GM12873 (cell line): ENCODE measurements at regions not wholly inside any gene's neighbourhood (a gene's known extent, or its start where the extent isn't known, plus 50 kb on each side); places are given as distances from the start of the nearest gene placed in this dataset.

Source experiments
- TF ChIP-seq, protein P1 (sequence below): IDR thresholded peaks from 2 replicates; pipeline ENCODE4 v1.5.1; 2012; ENCODE audit warnings: low read depth, mild to moderate bottlenecking, moderate library complexity, low read length, control low read depth; ENCODE audit not compliant: insufficient read depth; ENCODE audit errors: missing control alignments

DNA sequence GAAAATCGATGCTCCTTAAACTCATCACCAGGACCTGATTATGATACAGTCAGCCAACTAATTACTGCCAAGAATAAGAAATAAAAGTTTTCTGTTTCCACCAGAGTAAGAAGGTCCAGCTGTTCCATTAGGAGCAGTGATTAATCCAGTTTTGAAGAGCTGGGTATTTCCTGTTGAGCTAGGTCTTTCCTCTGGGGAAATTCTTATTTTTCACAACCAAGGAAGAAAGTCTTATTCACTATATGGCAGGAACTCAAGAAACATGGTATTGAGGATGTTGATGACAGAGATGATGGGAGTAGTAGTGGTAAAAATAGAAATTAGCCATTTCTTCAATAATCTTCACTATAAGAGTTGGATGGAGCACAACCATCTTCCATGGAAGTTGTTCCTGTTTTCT, 374.6 kb upstream of the RUNX1 start:
- TF ChIP-seq, protein P1, sequence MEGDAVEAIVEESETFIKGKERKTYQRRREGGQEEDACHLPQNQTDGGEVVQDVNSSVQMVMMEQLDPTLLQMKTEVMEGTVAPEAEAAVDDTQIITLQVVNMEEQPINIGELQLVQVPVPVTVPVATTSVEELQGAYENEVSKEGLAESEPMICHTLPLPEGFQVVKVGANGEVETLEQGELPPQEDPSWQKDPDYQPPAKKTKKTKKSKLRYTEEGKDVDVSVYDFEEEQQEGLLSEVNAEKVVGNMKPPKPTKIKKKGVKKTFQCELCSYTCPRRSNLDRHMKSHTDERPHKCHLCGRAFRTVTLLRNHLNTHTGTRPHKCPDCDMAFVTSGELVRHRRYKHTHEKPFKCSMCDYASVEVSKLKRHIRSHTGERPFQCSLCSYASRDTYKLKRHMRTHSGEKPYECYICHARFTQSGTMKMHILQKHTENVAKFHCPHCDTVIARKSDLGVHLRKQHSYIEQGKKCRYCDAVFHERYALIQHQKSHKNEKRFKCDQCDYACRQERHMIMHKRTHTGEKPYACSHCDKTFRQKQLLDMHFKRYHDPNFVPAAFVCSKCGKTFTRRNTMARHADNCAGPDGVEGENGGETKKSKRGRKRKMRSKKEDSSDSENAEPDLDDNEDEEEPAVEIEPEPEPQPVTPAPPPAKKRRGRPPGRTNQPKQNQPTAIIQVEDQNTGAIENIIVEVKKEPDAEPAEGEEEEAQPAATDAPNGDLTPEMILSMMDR = no peak

DNA sequence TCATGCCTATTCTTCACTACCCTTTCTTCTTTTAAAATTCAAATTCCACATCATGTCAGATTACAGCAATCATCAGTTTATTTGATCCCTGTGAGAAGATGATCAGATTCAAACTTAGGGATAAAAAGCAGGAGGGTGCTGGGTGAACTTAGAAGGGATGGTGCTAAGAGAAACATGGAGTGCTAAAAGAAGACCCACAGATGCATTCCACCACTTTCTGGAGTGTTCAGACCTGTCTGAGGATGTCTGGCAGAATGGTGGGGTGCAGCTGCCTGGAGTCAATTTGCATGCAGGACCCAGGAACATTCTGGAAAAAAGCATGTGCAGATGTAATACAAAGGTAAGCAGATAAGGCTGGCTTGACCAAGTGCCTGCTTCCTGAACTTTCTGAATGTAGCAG, 372.9 kb upstream of the RUNX1 start:
- TF ChIP-seq, protein P1 = no peak

DNA sequence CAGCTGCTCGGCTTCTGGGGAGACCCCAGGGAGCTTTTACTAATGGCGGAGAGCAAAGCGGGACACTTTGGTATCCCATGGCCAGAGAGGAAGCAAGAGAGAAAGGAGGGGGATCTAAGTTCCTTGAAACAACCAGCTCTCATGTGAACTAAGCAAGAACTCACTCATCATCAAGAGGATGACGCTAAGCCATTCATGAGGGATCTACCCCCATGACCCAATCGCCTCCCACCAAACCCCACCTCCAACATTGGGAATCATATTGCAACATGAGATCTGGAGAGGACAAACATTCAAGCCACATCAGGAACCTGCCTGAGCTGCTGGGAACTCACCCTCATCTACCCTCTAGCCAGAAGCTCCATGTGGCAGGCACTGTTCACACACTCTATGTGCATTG, 372.1 kb upstream of the RUNX1 start:
- TF ChIP-seq, protein P1 = no peak

DNA sequence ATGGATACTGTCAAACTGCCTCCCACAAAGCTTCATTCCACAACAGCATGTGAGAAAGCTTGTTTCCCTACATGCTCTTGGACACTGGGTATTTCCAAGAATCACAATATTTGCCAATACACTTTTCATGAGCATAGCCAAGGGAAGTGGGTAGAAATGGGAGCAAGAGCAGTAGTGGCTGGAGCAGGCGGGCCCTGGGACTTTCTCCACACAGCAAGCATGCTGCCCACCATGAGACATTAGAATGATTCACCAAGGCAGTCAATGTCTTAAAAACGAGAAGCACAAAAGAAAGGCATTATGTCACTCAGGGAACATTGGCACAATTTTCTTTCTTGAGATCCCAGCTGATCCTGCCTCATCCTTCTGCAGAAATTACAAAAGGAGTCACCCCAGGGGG, 371.6 kb upstream of the RUNX1 start:
- TF ChIP-seq, protein P1 = no peak

DNA sequence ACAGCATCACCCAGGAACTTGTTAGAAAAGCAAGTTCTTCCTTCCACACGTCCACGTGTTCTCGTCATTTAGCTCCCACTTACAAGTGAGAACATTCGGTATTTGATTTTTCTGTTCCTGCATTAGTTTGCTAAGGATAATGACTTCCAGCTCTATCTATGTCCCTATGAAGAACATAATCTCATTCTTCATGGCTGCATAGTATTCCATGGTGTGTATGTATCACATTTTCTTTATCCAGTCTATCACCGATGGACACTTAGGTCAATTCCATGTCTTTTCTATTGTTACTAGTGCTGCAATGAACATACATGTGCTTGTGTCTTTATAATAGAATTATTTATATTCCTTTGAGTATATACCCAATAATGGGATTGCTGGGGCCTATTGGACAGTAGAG, 368.7 kb upstream of the RUNX1 start:
- TF ChIP-seq, protein P1 = no peak

DNA sequence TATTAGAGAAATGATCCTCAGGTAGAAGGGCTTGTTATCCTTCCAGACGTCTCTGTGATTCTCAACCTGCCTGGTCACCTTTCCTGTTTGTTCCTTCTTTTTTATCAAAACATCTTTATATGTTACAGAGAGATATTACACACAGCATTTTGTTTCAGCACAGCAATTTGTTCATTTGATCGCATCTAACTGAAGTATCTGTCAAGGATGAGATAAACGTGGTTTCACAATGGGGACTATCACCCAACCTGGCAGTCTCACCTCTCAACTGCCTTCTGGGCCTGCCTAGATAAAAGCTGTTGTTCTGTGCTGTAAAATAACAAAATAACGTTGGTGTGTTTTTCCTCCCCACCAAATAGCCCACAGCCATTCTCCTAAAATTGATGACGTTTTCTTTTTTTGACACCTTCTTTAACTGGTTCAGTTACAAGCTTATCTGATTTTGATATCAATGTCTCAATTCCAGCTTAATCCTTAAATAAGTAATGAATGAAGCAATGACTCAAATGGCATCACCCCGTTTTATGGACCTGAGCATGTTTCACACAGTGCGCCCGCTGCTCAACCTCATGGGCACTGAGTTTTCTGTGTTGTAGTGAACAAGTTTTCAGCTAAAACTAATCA, 367.9 kb upstream of the RUNX1 start:
- TF ChIP-seq, protein P1 = no peak

DNA sequence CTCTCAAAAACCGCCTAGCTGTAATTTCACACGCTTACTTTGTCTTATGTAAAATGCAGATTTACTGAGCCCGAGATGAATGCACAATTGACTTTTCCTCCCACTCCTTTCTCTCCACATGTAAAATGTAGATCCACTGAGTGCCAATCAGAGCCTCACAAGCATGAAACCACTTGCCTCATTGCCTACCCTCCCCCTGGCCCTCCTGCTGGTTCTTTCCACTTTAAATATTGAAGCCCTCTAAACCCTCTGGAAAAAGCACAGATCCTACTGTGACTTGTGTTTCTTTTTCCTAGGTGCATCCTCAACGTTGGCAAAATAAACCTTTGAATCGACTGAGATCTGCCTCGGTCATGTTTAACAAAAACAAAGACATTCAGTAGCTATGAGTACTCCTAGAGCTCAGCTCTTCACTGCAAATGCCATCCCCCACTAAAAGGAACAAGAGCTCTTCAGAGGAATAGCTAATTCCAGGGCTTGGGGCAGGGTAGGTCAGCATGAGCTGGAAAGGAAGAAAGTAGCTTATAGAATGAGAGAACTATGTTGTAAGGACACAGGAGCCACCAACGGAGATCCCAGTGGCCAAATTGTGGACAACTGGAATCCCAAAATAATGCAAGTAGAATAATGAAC, 365.5 kb upstream of the RUNX1 start:
- TF ChIP-seq, protein P1 = no peak
